ENCODE measurements at regions not wholly inside any gene's neighbourhood (a gene's known extent, or its start where the extent isn't known, plus 50 kb on each side); places are given as distances from the start of the nearest gene placed in this dataset.

- DNase-seq (ENCODE audit: low read depth): no peak
- TF ChIP-seq, protein P1, sequence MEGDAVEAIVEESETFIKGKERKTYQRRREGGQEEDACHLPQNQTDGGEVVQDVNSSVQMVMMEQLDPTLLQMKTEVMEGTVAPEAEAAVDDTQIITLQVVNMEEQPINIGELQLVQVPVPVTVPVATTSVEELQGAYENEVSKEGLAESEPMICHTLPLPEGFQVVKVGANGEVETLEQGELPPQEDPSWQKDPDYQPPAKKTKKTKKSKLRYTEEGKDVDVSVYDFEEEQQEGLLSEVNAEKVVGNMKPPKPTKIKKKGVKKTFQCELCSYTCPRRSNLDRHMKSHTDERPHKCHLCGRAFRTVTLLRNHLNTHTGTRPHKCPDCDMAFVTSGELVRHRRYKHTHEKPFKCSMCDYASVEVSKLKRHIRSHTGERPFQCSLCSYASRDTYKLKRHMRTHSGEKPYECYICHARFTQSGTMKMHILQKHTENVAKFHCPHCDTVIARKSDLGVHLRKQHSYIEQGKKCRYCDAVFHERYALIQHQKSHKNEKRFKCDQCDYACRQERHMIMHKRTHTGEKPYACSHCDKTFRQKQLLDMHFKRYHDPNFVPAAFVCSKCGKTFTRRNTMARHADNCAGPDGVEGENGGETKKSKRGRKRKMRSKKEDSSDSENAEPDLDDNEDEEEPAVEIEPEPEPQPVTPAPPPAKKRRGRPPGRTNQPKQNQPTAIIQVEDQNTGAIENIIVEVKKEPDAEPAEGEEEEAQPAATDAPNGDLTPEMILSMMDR (IDR thresholded peaks at IDR 0.05; ENCODE audit: control insufficient read depth, extremely low read depth, insufficient read depth): no peak
- no peak overlapping the region for H3K4me3 ChIP-seq (ENCODE audit: low read depth, low read length)
These were observed 204.4 kb upstream of the TWIST2 start for GRCh38 chr2:238643400-238643907.

GRCh38 chr2:238644095-238645081, 203.5 kb upstream of the TWIST2 start:
- no peak for DNase-seq (ENCODE audit: low read depth)
- no peak overlapping the region for H3K4me3 ChIP-seq (ENCODE audit: low read depth, low read length)
- TF ChIP-seq, protein P1 (IDR thresholded peaks at IDR 0.05; ENCODE audit: control insufficient read depth, extremely low read depth, insufficient read depth): no peak

- TF ChIP-seq, protein P1 (IDR thresholded peaks at IDR 0.05; ENCODE audit: control insufficient read depth, extremely low read depth, insufficient read depth): no peak
- DNase-seq (ENCODE audit: low read depth): no peak
- no peak overlapping the region for H3K4me3 ChIP-seq (ENCODE audit: low read depth, low read length)
These were observed 202.8 kb upstream of the TWIST2 start for GRCh38 chr2:238645095-238645494.

- TF ChIP-seq, protein P1 (IDR thresholded peaks at IDR 0.05; ENCODE audit: control insufficient read depth, extremely low read depth, insufficient read depth): no peak
- H3K4me3 ChIP-seq (ENCODE audit: low read depth, low read length): no peak overlapping the region
- DNase-seq (ENCODE audit: low read depth): no peak
These were observed 202.2 kb upstream of the TWIST2 start for GRCh38 chr2:238645716-238646115.

- TF ChIP-seq, protein P1 (IDR thresholded peaks at IDR 0.05; ENCODE audit: control insufficient read depth, extremely low read depth, insufficient read depth): no peak
- no peak overlapping the region for H3K4me3 ChIP-seq (ENCODE audit: low read depth, low read length)
- DNase-seq (ENCODE audit: low read depth): no peak
These were observed 201.6 kb upstream of the TWIST2 start for GRCh38 chr2:238646281-238646680.

DNA sequence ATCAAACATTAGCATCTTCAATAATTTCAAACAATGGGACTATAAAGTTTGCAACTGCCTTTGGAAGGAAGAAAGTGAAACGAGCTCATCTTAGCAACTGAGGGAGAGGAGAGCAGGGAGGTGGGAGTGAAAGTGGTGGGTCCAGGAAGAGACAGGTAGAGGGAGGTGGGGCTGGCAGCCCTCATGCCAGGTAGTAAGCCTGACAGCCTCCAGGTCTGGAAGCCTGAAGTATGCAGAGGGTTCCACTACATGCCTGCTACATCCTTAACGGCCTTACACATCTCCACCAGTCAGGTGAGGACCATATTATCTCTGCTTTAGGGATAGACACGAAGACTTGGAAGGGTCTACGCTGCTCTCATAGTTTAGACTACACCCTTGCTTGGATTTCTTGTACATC, 201.1 kb upstream of the TWIST2 start:
- H3K4me3 ChIP-seq (ENCODE audit: low read depth, low read length): no peak overlapping the region
- TF ChIP-seq, protein P1 (IDR thresholded peaks at IDR 0.05; ENCODE audit: control insufficient read depth, extremely low read depth, insufficient read depth): no peak
- DNase-seq (ENCODE audit: low read depth): no peak
